Endothelial cell (in vitro differentiated cells): ENCODE measurements at regions not wholly inside any gene's neighbourhood (a gene's known extent, or its start where the extent isn't known, plus 50 kb on each side); places are given as distances from the start of the nearest gene placed in this dataset.

Experiments used
- DNase-seq: peaks from one replicate; pipeline ENCODE4 v3.0.0; 2021; ENCODE audit warnings: low spot score
- H3K27ac Mint-ChIP-seq: one replicate; pipeline ENCODE4 v1.8.0; 2021; ENCODE audit warnings: mixed read lengths, inconsistent platforms; ENCODE audit not compliant: unreplicated experiment
- H3K27me3 Mint-ChIP-seq: one replicate; pipeline ENCODE4 v1.8.0; 2021; ENCODE audit warnings: mild to moderate bottlenecking, moderate library complexity, mixed read lengths, inconsistent platforms; ENCODE audit not compliant: unreplicated experiment
- H3K36me3 Mint-ChIP-seq: one replicate; pipeline ENCODE4 v1.8.0; 2021; ENCODE audit warnings: mild to moderate bottlenecking, low read depth, mixed read lengths, inconsistent platforms; ENCODE audit not compliant: unreplicated experiment
- H3K4me1 Mint-ChIP-seq: one replicate; pipeline ENCODE4 v1.8.0; 2021; ENCODE audit warnings: mild to moderate bottlenecking, mixed read lengths, inconsistent platforms; ENCODE audit not compliant: unreplicated experiment
- H3K4me3 Mint-ChIP-seq: one replicate; pipeline ENCODE4 v1.8.0; 2021; ENCODE audit warnings: mild to moderate bottlenecking, mixed read lengths, inconsistent platforms; ENCODE audit not compliant: unreplicated experiment
- H3K9me3 Mint-ChIP-seq: one replicate; pipeline ENCODE4 v1.8.0; 2021; ENCODE audit warnings: mixed read lengths, inconsistent platforms; ENCODE audit not compliant: unreplicated experiment
- TF ChIP-seq, protein P1 (sequence below): fragments of 200-600 bp; sonication (generic); IDR thresholded peaks from one replicate; pipeline ENCODE4 v1.5.0; 2021; ENCODE audit warnings: antibody characterized with exemption; ENCODE audit not compliant: unreplicated experiment

DNA sequence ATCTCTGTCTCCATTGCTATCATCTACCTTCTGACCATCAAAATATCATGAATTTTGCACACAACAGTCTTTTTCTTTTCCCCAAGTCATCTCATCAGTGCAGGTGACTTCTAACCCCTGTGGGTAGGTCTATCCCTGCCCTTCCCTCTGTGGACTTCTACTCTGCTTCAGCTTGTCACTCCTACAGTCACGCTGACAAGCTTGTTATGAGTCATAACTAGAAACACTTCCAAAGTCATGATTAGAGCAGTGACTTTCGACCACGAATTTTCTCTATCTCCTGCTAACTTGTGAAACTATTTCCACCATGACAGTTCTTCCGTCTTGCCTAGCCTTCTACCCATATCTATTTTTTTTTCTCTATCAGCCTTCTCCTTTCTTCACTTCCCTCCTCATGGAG, 343.7 kb upstream of the ARGLU1 start:
- peaks cover 3% of the 10 kb centered on the region for H3K27me3 Mint-ChIP-seq
- no peak overlapping the region for H3K27ac Mint-ChIP-seq
- H3K36me3 Mint-ChIP-seq = no peaks in the 10 kb centered on the region
- DNase-seq = no peak
- no peaks in the 10 kb centered on the region for H3K9me3 Mint-ChIP-seq
- H3K4me3 Mint-ChIP-seq = no peak overlapping the region
- H3K4me1 Mint-ChIP-seq = peaks cover 27% of the 10 kb centered on the region
- TF ChIP-seq, protein P1, sequence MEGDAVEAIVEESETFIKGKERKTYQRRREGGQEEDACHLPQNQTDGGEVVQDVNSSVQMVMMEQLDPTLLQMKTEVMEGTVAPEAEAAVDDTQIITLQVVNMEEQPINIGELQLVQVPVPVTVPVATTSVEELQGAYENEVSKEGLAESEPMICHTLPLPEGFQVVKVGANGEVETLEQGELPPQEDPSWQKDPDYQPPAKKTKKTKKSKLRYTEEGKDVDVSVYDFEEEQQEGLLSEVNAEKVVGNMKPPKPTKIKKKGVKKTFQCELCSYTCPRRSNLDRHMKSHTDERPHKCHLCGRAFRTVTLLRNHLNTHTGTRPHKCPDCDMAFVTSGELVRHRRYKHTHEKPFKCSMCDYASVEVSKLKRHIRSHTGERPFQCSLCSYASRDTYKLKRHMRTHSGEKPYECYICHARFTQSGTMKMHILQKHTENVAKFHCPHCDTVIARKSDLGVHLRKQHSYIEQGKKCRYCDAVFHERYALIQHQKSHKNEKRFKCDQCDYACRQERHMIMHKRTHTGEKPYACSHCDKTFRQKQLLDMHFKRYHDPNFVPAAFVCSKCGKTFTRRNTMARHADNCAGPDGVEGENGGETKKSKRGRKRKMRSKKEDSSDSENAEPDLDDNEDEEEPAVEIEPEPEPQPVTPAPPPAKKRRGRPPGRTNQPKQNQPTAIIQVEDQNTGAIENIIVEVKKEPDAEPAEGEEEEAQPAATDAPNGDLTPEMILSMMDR = no peak

DNA sequence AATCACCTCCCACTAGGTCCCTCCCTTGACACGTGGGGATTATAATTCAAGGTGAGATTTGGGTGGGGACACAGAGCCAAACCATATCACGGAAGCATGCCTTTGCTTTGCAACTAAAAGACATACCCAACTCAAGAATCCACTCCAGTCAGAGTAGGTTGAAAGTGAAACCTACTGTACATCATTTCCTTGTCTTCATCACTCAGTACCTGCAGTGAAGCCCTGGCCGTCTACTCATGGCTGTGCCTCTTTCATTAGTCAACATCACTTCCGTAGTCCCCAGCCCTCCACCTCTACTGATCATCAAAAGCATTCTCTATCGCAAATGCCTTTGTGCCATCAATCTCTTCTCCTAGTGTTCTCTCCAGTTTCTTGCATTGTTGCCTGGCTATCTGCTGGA, 343.1 kb upstream of the ARGLU1 start:
- no peak overlapping the region for H3K27ac Mint-ChIP-seq
- TF ChIP-seq, protein P1 = no peak
- DNase-seq = no peak
- H3K9me3 Mint-ChIP-seq = no peaks in the 10 kb centered on the region
- no peaks in the 10 kb centered on the region for H3K36me3 Mint-ChIP-seq
- H3K4me3 Mint-ChIP-seq = no peak overlapping the region
- peaks cover 1% of the 10 kb centered on the region for H3K27me3 Mint-ChIP-seq
- H3K4me1 Mint-ChIP-seq = peaks cover 23% of the 10 kb centered on the region

DNA sequence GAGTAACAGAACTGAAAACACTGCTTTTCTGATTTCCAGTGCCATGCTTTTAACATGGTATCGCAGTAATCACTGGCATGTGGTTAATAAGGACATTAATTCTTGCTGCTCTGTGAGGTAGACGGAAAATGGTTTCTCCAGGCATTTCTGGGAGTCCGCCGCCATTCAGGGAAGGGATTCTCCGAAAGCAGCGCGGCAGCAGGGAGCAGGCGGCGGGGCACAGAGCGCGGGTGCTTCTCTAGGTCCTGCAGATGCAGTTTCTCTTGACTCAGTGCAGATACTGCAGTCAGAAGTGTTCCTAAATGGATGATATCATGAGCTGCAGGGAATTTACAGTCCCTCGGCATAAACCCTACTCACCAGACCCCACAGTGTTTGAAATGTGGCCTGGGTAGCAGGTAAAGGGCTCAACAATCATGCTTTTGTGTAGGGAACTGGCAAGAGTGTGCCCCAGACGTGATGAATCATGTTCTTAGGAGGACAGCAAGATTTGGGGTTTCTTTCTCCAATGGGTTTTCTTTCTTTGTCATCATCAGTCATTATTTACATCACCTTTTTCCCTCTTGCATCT, 338.6 kb upstream of the ARGLU1 start:
- Mint-ChIP-seq H3K27ac (no peak overlapping the region), H3K9me3 (no peaks in the 10 kb centered on the region), H3K4me3 (no peak overlapping the region), H3K27me3 (no peaks in the 10 kb centered on the region), H3K36me3 (no peaks in the 10 kb centered on the region), H3K4me1 (peaks cover 15% of the 10 kb centered on the region)
- TF ChIP-seq, protein P1 = no peak
- DNase-seq = no peak

DNA sequence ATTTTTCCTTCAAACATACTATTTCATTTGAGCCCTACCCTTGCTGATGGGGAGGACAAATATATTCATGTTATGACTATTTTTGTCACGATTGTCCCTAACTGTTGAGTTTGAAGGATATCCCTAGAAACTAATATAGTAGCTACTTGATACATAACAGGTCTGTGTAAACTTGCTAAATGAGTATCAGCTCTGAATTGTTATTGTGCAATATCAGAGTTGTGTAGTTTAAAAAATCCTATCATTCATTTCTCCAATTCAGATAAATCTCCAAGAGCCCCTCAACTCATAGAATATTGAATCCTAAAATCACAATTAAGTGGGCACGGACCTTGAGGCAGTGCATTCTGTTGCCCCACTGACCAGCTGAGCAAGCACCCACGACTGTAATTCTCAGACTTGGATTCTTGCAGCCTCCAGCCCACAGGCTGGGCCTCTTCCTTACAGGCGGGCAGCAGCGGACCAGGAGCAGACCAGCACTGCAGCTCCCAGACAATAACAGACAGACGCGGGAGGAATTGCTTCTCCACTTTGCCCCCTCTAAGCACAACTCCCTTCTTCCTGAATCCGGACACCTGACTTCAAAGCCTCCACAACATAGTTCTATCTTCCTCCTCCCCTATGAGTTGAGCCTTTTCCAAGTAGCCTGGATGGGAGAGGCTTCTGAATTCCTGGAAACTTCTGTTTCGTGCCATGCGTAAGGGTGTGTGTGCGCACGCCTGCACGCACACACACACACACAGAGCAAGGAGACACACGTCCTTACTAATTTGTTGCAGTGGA, 337.6 kb upstream of the ARGLU1 start:
- no peaks in the 10 kb centered on the region for H3K9me3 Mint-ChIP-seq

More for the DNA sequence above, 337.6 kb upstream of the ARGLU1 start:
- DNase-seq = no peak
- Mint-ChIP-seq H3K4me1 (peaks cover 15% of the 10 kb centered on the region), H3K36me3 (no peaks in the 10 kb centered on the region), H3K27me3 (no peaks in the 10 kb centered on the region), H3K4me3 (no peak overlapping the region), H3K27ac (no peak overlapping the region)
- TF ChIP-seq, protein P1 = no peak
